VCaP (cell line): ENCODE measurements at regions not wholly inside any gene's neighbourhood (a gene's known extent, or its start where the extent isn't known, plus 50 kb on each side); places are given as distances from the start of the nearest gene placed in this dataset.

Source experiments
- H3K27ac ChIP-seq: fragments of 450-650 bp; 2 replicates; pipeline ENCODE4 v1.5.1; 2017
- TF ChIP-seq, protein P1 (sequence below): fragments of 450-650 bp; conservative IDR thresholded peaks from 2 replicates; pipeline ENCODE4 v1.5.1; 2017; ENCODE audit warnings: mild to moderate bottlenecking, moderate library complexity

DNA sequence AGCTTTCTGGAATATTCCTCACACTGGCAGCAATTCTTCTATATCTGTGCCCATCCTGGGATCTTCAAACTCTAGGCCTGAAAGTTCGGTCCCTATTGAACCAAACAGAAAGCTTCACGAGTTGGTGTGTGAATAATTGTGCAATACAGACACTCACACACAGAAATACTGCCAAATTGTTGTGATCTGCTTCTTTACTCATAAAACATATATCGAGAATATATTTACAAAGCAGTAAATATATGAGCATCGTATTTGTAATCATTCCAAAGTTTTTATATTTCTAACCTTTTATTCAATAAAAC is 56.6 kb upstream of the BEX4 start:
- H3K27ac ChIP-seq, result no peak overlapping the region
- TF ChIP-seq, protein P1, sequence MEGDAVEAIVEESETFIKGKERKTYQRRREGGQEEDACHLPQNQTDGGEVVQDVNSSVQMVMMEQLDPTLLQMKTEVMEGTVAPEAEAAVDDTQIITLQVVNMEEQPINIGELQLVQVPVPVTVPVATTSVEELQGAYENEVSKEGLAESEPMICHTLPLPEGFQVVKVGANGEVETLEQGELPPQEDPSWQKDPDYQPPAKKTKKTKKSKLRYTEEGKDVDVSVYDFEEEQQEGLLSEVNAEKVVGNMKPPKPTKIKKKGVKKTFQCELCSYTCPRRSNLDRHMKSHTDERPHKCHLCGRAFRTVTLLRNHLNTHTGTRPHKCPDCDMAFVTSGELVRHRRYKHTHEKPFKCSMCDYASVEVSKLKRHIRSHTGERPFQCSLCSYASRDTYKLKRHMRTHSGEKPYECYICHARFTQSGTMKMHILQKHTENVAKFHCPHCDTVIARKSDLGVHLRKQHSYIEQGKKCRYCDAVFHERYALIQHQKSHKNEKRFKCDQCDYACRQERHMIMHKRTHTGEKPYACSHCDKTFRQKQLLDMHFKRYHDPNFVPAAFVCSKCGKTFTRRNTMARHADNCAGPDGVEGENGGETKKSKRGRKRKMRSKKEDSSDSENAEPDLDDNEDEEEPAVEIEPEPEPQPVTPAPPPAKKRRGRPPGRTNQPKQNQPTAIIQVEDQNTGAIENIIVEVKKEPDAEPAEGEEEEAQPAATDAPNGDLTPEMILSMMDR, result peak; percentile 13; the same call in 1 of the 2 replicates

DNA sequence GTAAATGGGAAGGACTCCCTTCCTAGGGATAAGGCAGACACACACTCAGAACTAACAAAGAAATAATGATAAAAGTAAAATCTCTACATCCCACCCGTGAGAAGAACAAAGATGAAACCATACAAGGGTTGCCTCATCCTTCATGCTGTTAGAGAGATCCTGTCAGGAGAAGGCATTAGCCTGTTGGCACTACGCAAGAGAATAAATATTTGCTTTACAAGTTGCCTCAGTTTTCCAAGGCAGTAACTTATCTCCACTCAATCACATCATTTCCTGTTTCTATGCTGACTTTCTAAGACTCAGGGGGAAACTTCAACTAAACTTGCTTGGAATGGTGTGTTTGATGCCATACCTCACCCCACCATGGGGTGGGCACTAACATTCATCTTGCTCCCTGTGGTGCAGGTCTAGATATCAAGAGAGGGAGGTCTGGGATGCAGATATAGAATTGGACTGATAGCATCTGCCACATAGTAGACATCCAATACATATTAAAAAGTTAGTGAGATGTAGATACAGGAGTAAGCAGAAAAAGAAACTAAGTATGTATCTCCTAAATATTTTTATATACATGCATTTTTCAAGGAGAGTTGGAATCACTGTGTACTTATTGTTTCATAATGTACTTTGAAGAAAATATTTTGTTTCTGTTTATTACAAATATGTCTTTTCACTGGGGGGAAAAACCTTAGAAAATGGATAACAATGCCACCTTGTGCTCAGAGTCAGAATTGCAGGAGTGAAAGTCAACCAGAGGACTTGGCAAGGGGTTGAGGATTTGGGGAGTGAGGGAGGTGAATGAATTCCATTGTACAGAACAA is 57.2 kb upstream of the BEX4 start:
- no peak overlapping the region for H3K27ac ChIP-seq
- TF ChIP-seq, protein P1, result peak; percentile 56

DNA sequence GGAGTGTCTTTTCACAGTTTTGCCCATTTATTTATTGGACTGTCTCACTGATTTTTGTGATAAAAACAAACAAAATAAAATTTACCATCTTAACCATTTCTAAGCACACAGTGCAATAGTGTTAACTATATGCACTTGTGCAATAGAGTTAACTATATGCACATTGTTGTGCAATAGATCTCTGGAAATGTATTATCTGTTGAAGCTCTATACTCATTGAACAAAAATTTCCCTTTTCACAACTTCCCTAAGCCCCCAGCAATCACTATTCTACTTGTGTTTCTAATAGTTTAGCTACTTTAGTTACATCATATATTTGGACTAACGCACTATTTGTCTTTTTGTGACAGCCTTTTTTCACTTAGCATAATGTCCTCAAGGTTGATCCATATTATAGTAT is 59.7 kb upstream of the BEX4 start:
- no peak overlapping the region for H3K27ac ChIP-seq
- TF ChIP-seq, protein P1, result no peak

DNA sequence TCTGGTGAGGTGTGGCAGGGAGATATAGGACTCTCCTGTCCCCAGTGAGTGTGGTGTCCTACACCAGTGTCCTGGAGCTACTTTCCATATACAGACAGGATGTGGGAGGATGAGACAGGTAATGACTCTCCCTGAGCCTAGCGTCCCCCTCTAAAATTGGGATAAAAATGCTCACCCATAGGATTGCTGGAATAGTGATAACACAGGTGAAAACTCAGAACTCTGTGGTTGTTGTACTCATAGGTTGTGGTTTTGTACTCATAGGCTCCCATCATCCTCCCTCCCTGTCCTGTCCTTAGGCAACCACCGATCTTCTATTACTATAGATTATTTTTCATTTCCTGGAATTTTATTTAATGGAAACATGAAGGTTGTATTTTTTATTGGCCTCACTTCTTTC is 60.7 kb upstream of the NXF3 start:
- TF ChIP-seq, protein P1, result no peak
- no peak overlapping the region for H3K27ac ChIP-seq

DNA sequence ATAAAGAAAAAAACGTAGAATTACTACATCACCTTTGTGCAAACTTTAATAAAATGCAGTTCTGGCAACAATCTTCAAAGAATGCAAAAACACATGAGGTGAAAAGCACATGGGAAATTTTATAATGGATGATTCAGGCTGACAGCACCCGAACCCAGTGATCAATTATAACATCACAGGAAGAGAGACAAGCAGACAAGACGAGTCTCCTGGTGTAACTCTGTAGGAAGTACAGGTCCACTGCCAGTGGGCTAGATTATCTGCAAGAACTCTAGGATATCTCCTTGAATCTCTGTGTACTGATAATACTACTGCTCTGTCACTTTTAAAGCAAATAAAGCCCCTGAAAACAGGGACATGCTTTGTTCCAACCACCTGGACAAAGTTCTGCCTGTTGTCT is 58.9 kb upstream of the NXF3 start:
- TF ChIP-seq, protein P1, result no peak
- H3K27ac ChIP-seq, result no peak overlapping the region

DNA sequence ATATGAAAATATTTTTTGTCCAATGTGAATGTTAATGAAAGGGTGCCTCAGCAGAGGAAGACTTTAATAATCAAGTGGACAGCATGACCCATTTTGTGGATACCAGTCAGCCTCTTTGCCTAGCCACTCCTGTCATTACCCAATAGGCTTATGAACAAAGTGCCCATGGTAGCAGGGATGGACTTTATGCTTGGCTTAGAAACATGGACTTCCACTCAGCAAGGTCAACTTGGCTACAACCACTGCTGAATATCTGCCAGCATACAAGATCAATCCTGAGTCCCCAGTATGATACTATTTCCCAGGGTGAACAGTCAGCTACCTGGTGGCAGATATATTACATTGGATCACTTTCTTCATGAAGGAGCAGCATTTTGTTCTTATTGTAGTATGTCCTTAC is 56.7 kb upstream of the NXF3 start:
- H3K27ac ChIP-seq, result no peak overlapping the region
- TF ChIP-seq, protein P1, result no peak

DNA sequence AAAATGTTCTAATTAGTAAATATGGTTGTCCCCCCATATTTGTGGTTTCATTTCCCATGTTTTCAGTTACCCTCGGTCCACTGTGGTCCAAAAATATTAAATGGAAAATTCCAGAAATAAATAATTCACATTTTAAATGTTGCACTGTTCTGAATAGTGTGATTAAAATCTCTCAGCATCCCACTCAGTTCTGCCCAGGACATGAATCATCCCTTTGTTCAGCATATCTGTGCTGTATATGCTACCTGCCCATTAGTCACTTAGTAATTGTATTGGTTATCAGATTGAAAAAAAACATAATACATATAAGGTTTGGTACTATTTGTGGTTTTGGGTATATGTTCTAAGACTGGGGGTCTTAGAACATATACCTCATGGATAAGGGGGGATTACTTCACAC is 55.1 kb upstream of the NXF3 start:
- TF ChIP-seq, protein P1, result no peak

More for the DNA sequence above, 55.1 kb upstream of the NXF3 start:
- no peak overlapping the region for H3K27ac ChIP-seq
